Umbilical cord (tissue), 1 donor: ENCODE measurements at regions not wholly inside any gene's neighbourhood (a gene's known extent, or its start where the extent isn't known, plus 50 kb on each side); places are given as distances from the start of the nearest gene placed in this dataset.
A peak's percentile ranks its signal among the peaks of the same experiment; 100 is the strongest.

Experiments used
- DNase-seq: peaks from one replicate; pipeline ENCODE4 v3.0.0-alpha.2; 2015; ENCODE audit warnings: low spot score

DNA sequence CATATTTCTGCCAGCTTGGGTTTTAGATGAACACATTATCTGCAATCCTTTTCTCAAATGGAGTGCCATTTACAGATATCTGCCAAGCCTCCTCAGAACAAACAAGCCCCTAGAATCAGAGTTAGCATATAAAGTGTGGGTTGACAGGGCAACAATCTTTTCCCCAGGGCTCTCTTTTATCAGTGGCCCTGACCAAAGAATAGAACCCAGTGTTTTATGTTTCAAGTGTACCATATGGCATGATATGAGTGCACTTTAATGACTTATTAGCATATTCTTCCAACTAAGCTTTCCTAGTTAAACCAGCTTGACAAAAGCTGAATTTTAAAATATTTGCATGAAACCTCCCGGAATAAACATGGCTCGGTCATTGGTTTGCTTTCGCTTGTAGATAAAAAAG lies 57.3 kb downstream of the EVX1 start:
- DNase-seq, result no peak

DNA sequence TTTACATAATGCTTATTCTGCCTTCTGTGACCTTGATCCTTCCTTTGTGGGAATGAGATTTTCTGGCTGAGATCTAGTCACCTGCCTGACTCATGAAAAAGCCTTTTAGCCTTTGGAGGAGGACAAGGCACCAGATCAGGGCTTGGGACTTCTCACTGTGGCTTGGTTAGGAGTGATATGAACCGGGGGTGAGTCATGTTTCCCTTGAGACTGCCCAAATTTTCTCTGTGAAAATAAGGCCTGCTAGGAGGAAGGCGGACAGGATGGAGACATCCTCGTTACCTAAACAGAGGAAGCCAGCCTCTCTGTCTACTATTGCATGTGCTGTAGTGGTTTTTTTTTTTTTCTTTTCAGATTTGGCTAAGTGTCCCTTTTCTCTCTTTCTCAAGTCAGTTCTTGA lies 57.8 kb downstream of the EVX1 start:
- DNase-seq, result no peak

DNA sequence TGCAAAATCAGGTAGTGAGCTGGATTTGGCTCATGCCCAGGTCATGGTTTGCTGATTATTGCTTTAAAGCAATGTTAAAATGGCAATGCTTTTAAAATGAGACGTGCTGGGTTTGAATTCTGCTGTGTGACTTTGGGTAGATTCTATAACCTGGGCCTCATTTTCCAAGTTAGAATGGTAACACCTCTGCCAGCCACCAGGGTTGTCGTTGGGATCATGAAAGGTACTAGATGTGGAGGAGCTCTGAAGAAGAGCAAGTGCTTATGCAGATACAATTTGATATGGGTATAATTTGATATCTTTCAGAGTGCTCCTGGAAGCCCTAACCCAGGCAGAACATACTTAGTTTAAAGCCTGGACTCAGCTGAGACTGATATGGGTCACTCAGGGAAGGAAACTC lies 60.0 kb downstream of the EVX1 start:
- no peak for DNase-seq

DNA sequence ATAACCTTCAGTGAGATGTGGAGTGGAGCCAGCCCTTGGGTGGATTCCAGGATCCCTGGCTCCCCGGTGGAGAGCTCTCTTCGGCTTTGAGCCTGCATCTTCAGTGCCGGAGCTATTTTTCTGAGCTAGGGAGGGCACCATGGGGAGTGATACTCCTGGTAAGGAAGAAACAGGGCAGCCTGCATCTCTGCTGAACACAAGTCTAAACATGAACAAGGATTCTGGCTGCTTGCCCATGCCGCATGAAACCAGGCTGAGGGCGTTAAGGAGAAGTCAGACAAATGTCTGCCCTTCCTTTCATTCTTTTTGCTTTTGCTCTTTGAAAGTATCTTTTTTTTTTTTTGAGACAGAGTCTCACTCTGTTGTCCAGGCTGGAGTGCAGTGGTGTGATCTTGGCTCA lies 60.4 kb downstream of the EVX1 start:
- peak; percentile 42 for DNase-seq

DNA sequence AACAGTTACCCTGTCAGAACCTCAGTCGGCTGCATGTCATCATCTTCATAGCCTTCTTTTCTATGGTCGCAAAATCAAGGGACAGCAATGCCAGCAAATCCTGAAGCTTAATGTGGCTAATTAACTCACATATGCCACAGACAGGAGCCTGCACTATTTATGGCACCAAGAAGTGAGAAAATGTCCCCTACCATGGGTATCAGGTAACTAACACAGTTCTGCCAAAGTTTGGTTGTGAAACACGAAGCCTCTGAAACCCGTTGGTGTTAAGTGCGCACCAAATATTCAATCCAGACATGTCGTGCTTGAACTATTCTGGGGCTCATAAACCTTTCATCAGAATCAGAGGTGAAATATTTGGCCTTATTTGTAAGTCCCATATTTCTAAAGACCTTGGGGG lies 63.3 kb downstream of the EVX1 start:
- no peak for DNase-seq

DNA sequence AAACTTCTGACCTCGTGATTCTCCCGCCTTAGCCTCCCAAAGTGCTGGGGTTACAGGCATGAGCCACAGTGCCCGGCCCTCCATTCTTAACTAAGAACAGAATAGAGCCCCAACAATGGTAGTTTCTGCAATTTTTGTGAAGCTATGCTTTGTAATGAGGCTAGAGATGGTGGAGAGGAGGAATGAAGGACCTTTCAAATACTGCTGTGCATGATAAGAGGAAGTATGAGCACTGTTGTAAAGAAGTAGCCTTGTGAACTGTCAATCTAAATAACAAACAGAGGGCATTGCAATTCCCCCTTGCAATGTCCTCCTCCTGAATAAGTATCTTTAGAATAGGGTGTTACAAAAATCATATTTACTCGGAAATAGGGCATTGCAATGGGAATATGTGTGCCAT lies 70.2 kb downstream of the EVX1 start:
- DNase-seq, result no peak

GRCh38 chr7:27314111-27314510 lies 71.5 kb downstream of the EVX1 start:
- peak; percentile 51 for DNase-seq

GRCh38 chr7:27315066-27315465 lies 72.5 kb downstream of the EVX1 start:
- peak; percentile 74 for DNase-seq

DNA sequence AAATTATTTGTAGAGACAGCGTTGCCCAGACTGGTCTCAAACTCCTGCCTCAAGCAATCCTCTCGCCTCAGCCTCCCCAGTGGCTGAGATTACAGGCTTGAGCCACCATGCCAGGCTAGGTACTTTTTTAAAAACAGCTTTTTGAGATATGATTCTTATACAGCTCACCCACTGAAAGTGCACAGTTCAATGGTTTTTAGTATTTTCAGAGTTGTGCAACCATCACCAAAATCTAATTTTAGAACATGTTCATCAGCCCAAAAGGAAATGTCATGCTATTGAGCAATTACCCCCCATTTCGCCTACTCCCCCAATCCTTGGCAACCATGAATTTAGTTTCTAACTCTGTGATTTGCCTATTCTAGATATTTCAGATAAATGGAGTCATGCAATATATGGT lies 73.7 kb downstream of the EVX1 start:
- no peak for DNase-seq

GRCh38 chr7:27324246-27324645 lies 81.6 kb downstream of the EVX1 start:
- DNase-seq, result no peak

DNA sequence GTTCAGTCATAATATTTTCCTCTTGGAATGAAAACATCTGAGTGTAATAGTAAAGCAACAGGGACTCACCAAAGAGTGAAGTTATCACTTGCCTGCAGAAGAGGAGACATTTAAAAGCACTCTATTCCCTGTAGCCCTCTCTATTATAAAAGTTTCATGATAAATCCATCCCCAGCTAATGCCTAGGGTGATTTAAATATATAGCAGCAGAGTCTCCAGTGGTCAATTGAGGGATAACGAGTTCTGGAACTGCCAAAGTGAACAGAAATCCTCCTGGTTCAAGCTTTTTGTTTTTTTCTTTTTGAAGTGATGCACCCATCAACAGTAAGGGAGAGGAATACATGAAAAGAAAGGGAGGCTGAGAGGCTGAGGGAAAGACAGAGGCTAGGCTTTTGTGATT lies 87.3 kb downstream of the EVX1 start:
- DNase-seq, result no peak

DNA sequence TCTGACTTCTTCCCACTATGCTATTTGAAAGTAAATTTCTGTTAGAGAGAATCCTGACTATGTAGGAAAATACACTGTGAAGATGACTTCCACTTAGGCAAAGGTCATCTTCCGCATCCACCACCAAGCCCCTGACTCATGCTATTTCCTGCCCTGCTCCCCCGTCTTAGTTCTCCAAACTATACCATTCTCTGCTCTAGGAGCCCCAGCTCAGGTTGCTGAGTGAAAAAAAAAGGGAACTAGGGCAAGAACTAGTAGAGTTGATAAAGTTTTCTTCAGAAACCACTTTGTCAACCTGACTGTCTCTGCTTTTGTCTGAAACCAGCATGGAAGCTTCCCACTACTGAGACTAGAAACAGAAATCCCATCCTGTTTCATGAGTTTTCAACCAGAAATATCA lies 96.9 kb downstream of the EVX1 start:
- no peak for DNase-seq

GRCh38 chr7:27344471-27344870 lies 101.9 kb downstream of the EVX1 start:
- DNase-seq, result no peak

- DNase-seq, result no peak
Observed at GRCh38 chr7:27345164-27345887, 102.7 kb downstream of the EVX1 start.

- no peak for DNase-seq
Observed at GRCh38 chr7:27345997-27346396, 103.4 kb downstream of the EVX1 start.

DNA sequence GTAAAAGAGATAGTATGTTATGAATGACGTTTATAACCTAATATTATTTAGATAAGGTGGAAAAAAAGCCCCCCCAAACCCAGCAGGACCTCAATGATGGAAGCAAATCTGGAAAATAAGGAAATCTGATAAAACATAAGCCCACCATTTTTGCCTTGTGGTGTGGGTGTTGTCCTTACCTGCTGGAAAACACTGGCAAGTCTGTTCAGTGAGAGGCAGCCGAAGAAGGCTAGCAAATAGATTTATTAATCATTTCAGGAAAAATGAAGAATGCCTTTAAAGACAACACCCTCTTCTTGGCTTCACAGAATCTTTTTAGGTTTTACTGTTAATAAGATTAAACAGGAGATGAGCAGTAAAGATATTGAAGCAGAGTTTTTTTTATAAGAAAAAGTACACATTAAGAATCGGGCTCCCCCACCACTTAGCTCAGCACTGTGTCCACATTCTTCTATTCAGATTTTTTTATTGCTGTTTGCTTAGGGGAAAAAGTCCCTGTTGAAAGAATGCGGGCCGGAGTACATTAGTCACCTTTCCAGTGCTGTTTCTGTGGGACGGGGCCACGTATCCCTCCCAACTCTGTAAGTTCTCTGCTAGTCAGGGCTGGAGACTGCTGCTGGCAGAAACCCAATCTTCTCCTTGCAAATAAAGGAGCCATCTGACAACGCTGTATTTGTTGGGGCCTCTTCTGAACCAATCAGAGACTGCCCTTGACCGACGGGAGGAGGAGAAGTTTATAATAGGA lies 104.1 kb downstream of the EVX1 start:
- DNase-seq, result peak; percentile 79

DNA sequence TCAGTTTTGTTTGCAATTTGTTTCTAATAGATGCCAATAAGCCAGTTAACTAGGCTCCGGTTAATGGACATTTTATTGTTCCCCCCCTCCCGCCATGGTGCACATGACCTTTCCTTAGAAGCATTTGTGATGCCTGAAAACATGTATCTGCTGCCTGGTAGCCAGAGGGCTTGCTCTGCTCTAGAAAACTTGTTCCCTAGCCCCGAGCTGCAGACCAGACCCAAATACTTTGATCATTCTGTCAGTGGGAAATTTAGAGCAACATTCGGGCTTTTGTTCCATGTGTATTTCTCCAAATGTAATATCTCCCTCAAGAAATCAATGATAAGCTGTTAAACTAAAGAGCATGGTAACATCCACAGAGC lies 104.7 kb downstream of the EVX1 start:
- no peak for DNase-seq

DNA sequence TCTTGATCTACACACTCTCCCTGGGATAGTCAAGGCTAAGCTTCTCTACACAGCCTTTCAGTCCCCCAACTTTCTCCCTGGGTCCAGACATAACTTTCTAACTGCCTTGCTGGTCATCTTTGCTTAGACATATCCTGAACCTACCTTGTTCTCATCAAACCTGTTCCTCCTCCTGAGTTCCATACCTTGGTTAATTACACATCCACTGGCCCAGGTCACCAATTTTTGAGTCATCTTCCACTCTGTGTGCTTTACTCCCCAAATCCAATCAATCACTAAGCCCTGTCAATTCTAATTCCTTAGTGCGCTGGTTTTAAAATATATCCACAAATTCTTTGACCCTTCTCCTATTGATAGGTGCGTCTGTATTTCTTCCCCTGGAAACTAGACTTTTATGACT lies 107.0 kb downstream of the EVX1 start:
- DNase-seq, result no peak

GRCh38 chr7:27351137-27351536 lies 108.5 kb downstream of the EVX1 start:
- DNase-seq, result no peak

DNA sequence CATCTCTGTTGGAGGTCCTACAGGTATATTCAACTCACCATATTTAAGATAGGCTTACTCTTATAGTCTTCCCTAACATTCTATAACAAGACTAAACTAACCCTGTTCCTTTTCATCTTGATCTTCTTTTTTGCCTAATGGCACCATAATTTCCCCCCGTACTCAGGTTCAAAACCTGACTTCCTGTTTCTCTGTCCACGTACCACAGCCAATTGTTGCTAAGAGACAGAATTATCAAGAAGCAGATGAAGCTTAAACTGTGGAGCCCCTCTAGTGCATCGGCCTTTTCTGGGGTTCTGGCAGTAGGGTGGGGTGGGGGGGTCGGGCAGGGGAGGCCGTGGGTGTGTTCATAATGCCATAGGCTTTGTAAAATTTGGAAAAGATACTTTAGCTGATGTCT lies 109.2 kb downstream of the EVX1 start:
- no peak for DNase-seq

DNA sequence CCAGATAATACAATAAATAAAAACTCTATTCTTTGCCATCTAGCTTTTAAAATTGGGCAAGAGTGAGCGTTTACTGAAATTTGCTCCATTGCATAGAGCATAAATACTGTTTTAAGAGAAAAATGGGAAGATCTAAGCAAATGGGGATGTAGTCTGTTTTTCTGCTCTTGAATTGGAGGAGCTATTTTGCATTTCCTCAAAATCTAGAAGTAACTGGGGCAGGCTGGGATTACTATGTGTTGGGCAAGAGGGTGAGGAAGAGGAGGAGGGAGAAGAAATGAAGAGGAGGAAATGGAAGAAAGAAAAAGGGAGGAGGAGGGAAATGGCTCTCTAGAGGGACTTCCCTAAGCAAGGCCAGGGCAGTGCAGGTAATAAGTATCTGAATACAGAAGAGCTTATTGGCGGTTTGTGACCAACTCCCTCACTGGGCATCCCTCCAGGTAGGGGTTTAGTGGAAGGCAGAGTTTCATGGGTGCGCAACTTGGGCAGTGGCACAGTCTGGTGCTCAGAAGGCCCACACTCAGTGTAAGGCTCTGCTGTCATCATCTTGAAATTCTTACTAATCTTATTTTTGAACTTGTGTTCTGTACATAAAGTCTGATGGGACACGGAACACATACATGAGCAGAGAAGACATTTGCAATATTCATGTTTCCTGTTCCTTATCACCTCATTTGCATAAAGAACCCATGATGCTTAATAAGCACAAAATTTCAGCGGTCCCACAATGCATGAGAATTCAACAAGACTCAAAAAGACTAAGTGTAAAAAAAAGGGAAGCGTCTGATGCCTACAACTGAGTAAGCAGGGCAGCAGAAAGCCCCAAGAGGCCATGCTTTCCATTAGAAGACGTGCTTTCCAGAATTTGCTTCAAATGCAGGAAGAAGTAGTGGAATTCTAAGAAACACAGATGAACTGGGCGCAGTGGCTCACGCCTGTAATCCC lies 116.9 kb downstream of the EVX1 start:
- DNase-seq, result no peak

DNA sequence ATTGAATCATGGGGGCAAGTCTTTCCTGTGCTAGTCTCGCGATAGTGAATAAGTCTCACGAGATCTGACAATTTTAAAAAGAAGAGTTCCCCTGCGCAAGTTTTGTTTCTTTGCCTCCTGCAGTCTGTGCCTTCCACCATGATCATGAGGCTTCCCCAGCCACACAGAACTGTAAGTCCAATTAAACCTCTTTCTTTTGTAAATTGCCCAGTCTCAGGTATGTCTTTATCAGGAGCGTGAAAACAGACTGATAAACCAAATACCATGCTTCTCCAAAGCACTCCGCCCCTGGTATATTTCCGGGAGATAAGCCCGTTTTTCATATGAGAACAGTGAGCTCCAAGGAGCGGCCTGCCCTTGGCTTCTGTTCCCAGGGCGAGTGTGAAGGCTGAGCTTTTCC lies 118.9 kb downstream of the EVX1 start:
- no peak for DNase-seq
